Fibroblast of lung (primary cell): ENCODE measurements at regions not wholly inside any gene's neighbourhood (a gene's known extent, or its start where the extent isn't known, plus 50 kb on each side); places are given as distances from the start of the nearest gene placed in this dataset.

Source experiments
- CTCF ChIP-seq, 2 donors: IDR thresholded peaks in 1 of 2; conservative IDR thresholded peaks in 1 of 2; 1 replicate in 1 of 2; 2 replicates in 1 of 2; pipeline ENCODE4 v1.5.1; 2011 to 2012; ENCODE audit warnings: low read length in 2 of 2, control low read depth in 1 of 2, inconsistent platforms in 1 of 2, low read depth in 1 of 2, mild to moderate bottlenecking in 1 of 2
- EZH2 ChIP-seq: IDR thresholded peaks from 2 replicates; pipeline ENCODE4 v1.5.1; 2012; ENCODE audit warnings: low read length, control low read depth, mild to moderate bottlenecking; ENCODE audit errors: missing control alignments

GRCh38 chr18:21960189-21960588 lies 209.2 kb upstream of the GATA6 start:
- TF ChIP-seq CTCF (conservative IDR thresholded peaks at IDR 0.05 in 1 of 2, IDR thresholded peaks at IDR 0.05 in 1 of 2; ENCODE audit: low read depth in 1 of 2, low read length in 2 of 2) = no peak
- TF ChIP-seq EZH2 = no peak
